Mesodermal cell (in vitro differentiated cells): ENCODE measurements at regions not wholly inside any gene's neighbourhood (a gene's known extent, or its start where the extent isn't known, plus 50 kb on each side); places are given as distances from the start of the nearest gene placed in this dataset.

ENCODE experiments used
- H3K27ac ChIP-seq: 2 replicates; pipeline ENCODE4 v1.7.0; 2013; ENCODE audit warnings: mild to moderate bottlenecking, low read depth, low read length, moderate library complexity; ENCODE audit not compliant: severe bottlenecking
- H3K36me3 ChIP-seq: 2 replicates; pipeline ENCODE4 v1.7.1; 2013; ENCODE audit warnings: mild to moderate bottlenecking, low read length, moderate library complexity; ENCODE audit not compliant: control insufficient read depth, insufficient read depth
- H3K4me1 ChIP-seq: one replicate; pipeline ENCODE4 v1.7.1; 2013; ENCODE audit warnings: mild to moderate bottlenecking, low read length; ENCODE audit not compliant: insufficient read depth, control insufficient read depth, poor library complexity, severe bottlenecking
- H3K4me3 ChIP-seq: 2 replicates; pipeline ENCODE4 v1.7.0; 2013; ENCODE audit warnings: low read length, control low read depth, mild to moderate bottlenecking; ENCODE audit not compliant: insufficient read depth, poor library complexity, severe bottlenecking; ENCODE audit errors: extremely low read depth
- H3K9me3 ChIP-seq: 2 replicates; pipeline ENCODE4 v1.7.1; 2013; ENCODE audit warnings: mild to moderate bottlenecking, low read length, moderate library complexity; ENCODE audit not compliant: control insufficient read depth
- WGBS, 2 experiments: methylation state at CpG; one replicate each; pipeline ENCODE4 v1.1.5; 2013; ENCODE audit warnings: missing lambda C conversion rate in 2 of 2; ENCODE audit not compliant: insufficient coverage in 2 of 2; 5-methylcytosine and 5-hydroxymethylcytosine counted together

DNA sequence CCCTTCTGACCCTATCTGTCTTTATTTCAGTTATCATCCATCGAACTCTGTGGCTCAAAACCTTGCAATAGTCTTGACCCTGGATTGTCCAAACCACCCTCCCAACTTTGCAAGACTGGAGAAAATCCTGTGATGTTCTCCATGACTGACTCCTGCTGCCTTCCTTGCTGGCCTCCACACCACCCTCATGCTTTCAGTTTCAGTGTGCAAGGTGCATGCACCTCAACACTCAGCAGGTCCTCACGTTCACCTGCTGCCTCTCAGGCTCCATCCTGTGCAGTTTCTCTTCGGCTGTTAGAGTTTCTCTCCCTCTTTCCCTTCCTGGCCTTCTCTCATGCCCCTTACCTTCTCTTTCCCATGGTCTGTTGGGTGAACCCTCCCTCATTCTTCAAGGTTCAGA is 59.4 kb upstream of the ASIC2 start:
- Histone ChIP-seq H3K27ac (no peak overlapping the region), H3K4me1 (peaks cover 8% of the 10 kb centered on the region), H3K9me3 (no peaks in the 10 kb centered on the region), H3K36me3 (no peaks in the 10 kb centered on the region), H3K4me3 (no peak overlapping the region)
- 77 to 83% methylated on average over 3 of the region's 3 CpGs for WGBS, 2 experiments

DNA sequence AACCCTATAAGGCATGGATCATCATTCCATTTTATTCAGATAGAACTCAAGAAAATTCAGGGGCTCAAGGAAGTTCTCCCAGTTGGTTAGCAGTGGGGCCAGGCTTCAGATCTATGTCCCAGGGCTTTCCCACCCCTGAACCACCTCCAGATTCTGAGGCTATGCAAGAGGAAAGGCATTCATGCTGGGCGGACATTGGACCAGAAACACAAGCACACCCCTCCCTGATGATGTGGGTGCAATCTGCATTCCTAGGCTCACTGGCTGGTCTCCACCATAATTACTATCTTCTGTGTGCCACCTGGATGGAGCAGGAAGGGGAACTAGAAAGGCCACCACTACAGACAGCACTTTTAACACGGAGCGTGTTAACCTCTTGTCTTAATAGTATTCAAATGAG is 63.2 kb upstream of the ASIC2 start:
- Histone ChIP-seq H3K36me3 (no peaks in the 10 kb centered on the region), H3K4me1 (peaks cover 2% of the 10 kb centered on the region), H3K27ac (no peak overlapping the region), H3K9me3 (no peaks in the 10 kb centered on the region), H3K4me3 (no peak overlapping the region)
- 77 to 94% methylated on average over 2 to 3 of the region's 3 CpGs for WGBS, 2 experiments

DNA sequence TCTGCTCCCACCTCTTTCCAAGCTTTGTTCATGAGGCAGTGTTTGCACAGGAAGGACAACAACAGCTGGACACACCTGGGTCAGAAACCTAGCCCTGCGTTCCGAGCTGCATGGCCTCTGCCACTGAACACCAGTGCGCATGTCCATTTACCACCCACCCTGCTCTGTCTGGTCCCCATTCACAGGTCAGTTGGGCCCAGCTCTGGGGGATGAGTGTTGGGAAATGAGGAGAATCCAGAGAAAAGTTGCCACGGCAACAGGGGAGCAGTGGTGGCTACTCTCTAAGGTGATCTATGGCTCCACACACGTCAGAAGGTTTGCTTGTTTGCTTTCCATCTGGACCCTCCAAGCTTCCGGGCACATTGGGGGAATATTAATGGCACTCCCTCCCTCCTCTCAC is 70.4 kb upstream of the ASIC2 start:
- H3K36me3 ChIP-seq, result no peaks in the 10 kb centered on the region
- H3K9me3 ChIP-seq, result peaks cover 4% of the 10 kb centered on the region
- 97 to 100% methylated on average over 4 to 5 of the region's 6 CpGs for WGBS, 2 experiments
- no peak overlapping the region for H3K27ac ChIP-seq
- H3K4me3 ChIP-seq, result no peak overlapping the region
- no peaks in the 10 kb centered on the region for H3K4me1 ChIP-seq

DNA sequence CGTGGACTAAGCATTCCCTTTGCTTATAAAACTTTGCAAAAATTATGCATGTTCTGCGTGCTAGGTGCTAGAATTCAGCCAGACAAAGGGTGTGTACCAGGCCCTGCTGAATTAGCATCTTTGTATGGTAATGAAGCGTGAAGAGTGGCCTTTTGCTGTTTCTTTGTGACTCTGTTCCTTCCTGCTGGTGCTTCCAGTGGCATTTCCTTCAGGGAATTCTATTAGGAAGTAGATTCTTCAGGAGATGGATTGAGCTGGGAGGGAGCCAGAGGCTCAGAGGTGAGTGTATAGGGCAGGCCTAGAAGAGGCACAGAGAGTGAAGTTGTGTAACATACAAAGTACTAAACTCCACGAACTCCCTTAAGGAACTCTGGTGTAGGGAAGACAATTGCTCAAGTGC is 73.9 kb upstream of the ASIC2 start:
- Histone ChIP-seq H3K27ac (no peak overlapping the region), H3K4me3 (no peak overlapping the region), H3K36me3 (no peaks in the 10 kb centered on the region), H3K9me3 (peaks cover 4% of the 10 kb centered on the region), H3K4me1 (peaks cover 8% of the 10 kb centered on the region)
- WGBS, 2 experiments, result 85 to 86% methylated on average over 3 to 4 of the region's 4 CpGs

DNA sequence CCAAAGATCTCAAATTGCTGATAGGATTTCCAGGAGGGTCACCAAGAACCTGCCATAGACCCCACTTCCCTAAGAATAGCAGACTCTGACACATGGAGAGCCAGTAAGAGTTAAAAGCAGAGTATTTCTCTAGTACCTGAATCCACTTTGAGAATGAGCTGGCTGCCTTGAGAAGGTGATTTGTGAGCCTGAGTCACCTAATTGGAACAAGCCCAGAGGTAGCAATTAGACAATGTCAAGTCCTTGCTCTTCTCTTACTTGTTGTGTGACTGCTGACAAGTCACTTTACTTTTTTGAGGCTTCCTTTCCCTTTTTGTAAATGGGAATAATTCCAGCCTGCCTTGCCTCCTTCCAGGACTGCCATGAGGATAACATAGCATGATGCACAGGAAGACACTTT is 76.1 kb upstream of the ASIC2 start:
- H3K4me1 ChIP-seq, result peaks cover 8% of the 10 kb centered on the region
- no peak overlapping the region for H3K4me3 ChIP-seq
- H3K9me3 ChIP-seq, result peaks cover 4% of the 10 kb centered on the region
- H3K27ac ChIP-seq, result no peak overlapping the region
- no peaks in the 10 kb centered on the region for H3K36me3 ChIP-seq

DNA sequence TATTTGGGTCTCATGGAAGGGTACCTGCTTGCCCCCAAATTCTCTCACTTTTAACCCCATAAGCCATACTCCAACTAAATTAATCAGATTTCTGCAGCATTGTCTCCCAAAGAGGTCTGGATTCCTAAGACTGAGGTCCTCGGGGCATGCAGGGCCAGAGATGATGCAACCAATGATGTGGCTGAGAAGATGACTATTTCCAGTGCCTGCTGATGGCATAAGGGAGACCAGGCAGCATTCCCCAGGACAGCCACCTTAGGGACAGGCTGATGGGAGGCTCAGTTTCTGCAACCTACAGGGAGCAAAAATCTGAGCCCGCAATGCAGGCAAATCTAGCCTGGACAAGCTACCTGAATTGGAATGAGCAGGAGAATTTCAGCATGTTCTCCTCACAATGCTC is 76.8 kb upstream of the ASIC2 start:
- H3K9me3 ChIP-seq, result peaks cover 4% of the 10 kb centered on the region
- H3K36me3 ChIP-seq, result no peaks in the 10 kb centered on the region
- 83 to 89% methylated on average over 1 to 2 of the region's 2 CpGs for WGBS, 2 experiments
- no peak overlapping the region for H3K4me3 ChIP-seq
- H3K4me1 ChIP-seq, result peaks cover 10% of the 10 kb centered on the region
- no peak overlapping the region for H3K27ac ChIP-seq

DNA sequence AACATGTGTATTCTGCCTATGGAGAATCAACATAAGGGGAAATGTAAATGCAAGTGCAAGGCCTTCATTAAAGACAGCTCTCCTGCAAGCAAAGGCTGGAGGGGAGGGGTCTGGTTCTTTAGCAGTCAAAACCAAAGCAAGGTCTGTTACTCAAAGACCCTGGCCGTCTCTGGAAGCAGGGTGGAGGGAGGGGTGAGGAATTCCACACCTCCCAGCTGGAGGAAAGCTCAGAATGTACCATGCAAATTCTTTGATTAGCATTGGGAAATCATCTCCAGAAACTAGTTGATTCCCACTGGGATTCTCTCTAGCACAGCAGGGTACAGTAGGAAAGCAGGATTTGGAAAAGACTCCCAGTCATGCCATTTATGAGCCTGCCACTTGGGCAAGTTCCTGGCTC is 77.3 kb upstream of the ASIC2 start:
- Histone ChIP-seq H3K4me3 (no peak overlapping the region), H3K27ac (no peak overlapping the region), H3K36me3 (no peaks in the 10 kb centered on the region), H3K9me3 (peaks cover 4% of the 10 kb centered on the region), H3K4me1 (peaks cover 15% of the 10 kb centered on the region)
- 14% methylated on average over 1 of the region's 1 CpG; no CpG with 5 or more reads in 1 of the 2 experiments for WGBS, 2 experiments

DNA sequence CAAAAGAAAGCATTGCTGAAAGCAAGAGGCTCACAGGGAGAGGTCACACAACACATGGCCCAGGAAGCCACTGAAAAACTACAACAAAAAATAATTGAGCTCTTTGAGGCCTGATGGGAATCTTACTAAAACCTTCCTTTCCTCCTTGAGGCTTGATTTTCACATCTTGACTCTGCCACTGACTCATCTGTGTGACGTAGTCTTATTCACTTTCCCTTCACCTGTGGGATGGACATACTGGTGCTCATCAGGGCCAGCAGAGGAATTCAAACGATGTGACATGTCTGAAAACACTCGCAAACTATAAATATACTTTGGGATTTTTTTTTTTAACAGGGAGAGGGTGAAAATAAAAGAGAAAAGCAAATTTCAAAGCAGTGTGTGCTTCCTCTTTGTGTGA is 78.3 kb upstream of the ASIC2 start:
- no peak overlapping the region for H3K27ac ChIP-seq
- peaks cover 15% of the 10 kb centered on the region for H3K4me1 ChIP-seq
- H3K9me3 ChIP-seq, result peaks cover 4% of the 10 kb centered on the region
- WGBS, 2 experiments, result 100% methylated on average over 1 of the region's 3 CpGs; no CpG with 5 or more reads in 1 of the 2 experiments
- H3K36me3 ChIP-seq, result no peaks in the 10 kb centered on the region
- H3K4me3 ChIP-seq, result no peak overlapping the region

DNA sequence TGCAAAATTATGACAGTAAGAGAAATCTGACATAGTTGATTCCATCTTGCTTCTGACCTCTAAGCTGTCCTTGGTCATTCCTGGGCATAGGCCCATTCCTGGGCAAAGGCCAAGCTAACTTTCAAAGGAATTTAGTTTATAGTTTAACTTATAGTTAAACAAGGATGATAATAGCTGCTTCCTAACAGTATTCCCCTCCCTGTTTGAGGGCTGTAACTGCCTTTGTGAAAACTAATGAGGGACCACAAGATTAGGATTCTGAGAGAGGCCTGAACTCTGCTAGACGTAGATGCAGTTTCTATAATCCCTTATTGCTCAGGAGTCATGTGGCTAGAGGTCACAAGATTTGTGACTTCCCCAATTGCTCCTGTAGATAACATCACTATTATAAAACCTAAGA is 80.2 kb upstream of the ASIC2 start:
- Histone ChIP-seq H3K36me3 (no peaks in the 10 kb centered on the region), H3K27ac (no peak overlapping the region), H3K4me1 (peaks cover 20% of the 10 kb centered on the region), H3K9me3 (peaks cover under 1% of the 10 kb centered on the region), H3K4me3 (no peak overlapping the region)
- 71 to 86% methylated on average over 1 of the region's 1 CpG for WGBS, 2 experiments

DNA sequence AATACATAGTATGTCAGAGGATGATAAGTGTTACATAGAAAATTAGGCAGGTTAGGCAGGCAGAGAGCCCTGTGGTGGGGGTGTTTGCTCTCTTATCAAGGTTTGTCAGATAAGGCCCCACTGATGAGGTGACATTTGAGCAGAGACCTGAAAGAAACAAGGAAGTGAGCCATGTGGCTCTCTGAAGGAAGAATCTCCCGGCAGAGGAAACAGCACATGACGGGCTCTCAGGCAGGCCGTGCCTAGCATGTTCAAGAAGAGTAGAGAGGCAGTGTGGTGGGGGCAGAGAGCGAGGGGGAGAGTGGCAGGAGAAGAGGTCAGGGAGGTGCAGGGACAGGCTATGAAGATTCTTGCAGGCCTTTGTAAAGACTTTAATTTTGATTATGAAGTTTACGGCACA is 82.0 kb upstream of the ASIC2 start:
- Histone ChIP-seq H3K4me3 (no peak overlapping the region), H3K27ac (no peak overlapping the region), H3K9me3 (no peaks in the 10 kb centered on the region), H3K36me3 (no peaks in the 10 kb centered on the region), H3K4me1 (peaks cover 17% of the 10 kb centered on the region)
- WGBS, 2 experiments, result 71 to 77% methylated on average over 5 of the region's 5 CpGs

DNA sequence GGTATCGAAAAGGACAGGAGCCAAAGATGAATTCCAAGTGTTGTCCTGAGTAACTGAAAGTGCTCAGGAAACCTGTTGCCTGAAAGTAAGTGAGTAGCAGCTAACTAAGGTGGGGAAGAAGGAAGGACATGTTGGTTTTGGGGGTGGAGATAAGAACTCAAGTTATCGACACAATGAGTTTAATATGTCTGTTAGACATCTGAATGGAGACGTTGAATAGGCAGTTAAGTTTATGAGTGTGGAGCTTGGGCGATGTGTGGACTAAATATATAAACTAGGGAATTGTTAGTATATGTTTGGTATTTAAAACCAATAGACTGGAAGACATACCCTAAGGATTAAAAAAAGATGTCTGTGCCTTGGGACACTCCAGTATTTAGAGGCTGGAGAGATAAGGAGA is 82.7 kb upstream of the ASIC2 start:
- Histone ChIP-seq H3K4me1 (peaks cover 12% of the 10 kb centered on the region), H3K9me3 (no peaks in the 10 kb centered on the region), H3K36me3 (no peaks in the 10 kb centered on the region), H3K4me3 (no peak overlapping the region), H3K27ac (no peak overlapping the region)
- WGBS, 2 experiments, result 94% methylated on average over 4 of the region's 4 CpGs
